ENCODE measurements at regions not wholly inside any gene's neighbourhood (a gene's known extent, or its start where the extent isn't known, plus 50 kb on each side); places are given as distances from the start of the nearest gene placed in this dataset.

DNA sequence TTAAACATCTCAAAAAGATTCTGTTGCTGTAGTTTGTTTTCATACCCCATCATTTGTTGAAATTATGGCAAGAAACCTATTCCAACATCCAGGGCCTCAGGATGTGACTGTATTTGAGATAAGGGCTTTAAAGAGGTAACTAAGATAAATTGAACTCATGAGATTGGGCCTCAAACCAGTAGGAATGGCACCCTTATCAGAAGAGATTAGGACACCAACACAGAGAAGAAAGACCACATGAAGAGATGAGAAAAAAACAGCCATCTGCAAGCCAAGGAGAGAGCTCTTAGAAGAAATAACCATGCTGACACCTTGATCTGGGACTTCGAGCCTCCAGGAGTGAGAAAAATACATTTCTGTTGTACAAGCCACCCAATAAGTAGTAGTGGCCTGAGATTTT lies 157.7 kb downstream of the CGGBP1 start:
- no peak for TF ChIP-seq EZH2 (IDR thresholded peaks at IDR 0.05; ENCODE audit: low read length, missing control alignments)
- TF ChIP-seq, protein P1, sequence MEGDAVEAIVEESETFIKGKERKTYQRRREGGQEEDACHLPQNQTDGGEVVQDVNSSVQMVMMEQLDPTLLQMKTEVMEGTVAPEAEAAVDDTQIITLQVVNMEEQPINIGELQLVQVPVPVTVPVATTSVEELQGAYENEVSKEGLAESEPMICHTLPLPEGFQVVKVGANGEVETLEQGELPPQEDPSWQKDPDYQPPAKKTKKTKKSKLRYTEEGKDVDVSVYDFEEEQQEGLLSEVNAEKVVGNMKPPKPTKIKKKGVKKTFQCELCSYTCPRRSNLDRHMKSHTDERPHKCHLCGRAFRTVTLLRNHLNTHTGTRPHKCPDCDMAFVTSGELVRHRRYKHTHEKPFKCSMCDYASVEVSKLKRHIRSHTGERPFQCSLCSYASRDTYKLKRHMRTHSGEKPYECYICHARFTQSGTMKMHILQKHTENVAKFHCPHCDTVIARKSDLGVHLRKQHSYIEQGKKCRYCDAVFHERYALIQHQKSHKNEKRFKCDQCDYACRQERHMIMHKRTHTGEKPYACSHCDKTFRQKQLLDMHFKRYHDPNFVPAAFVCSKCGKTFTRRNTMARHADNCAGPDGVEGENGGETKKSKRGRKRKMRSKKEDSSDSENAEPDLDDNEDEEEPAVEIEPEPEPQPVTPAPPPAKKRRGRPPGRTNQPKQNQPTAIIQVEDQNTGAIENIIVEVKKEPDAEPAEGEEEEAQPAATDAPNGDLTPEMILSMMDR (conservative IDR thresholded peaks at IDR 0.05 in 1 of 2, IDR thresholded peaks at IDR 0.05 in 1 of 2; ENCODE audit: low read depth in 1 of 2, low read length in 2 of 2) = no peak

All from fibroblast of lung (primary cell).